Peyer's patch (tissue), 4 donors: ENCODE measurements at regions not wholly inside any gene's neighbourhood (a gene's known extent, or its start where the extent isn't known, plus 50 kb on each side); places are given as distances from the start of the nearest gene placed in this dataset.

Experiments used
- POLR2A ChIP-seq, 2 donors: fragments of 450-650 bp; IDR thresholded peaks; one replicate each; pipeline ENCODE4 v1.5.1; 2017; ENCODE audit warnings: antibody characterized with exemption in 2 of 2, mild to moderate bottlenecking in 2 of 2, moderate library complexity in 2 of 2
- TF ChIP-seq, protein P1 (sequence below), 6 experiments: fragments of 450-650 bp in 4 of 6; fragments of 200-600 bp in 2 of 6; sonication (generic) in 1 of 6; IDR thresholded peaks; one replicate each; pipeline ENCODE4 v1.5.1; 2017 to 2019; ENCODE audit warnings: antibody characterized with exemption in 6 of 6, mild to moderate bottlenecking in 3 of 6, moderate library complexity in 1 of 6

DNA sequence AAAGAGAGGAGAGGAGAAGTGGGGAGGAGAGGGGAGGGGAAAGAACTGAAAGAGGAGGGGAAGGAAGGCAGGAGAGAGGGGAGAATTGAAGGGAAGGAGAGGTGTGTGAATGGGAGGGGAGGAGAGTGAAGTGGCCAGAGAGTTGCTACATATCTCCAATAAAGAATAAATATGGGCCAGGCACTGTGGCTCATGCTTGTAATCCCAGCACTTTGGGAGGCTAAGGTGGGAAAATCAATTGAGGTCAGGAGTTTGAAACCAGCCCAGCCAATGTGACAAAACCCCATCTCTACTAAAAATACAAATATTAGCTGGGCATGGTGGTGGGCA, 482.4 kb downstream of the NAF1 start:
- TF ChIP-seq, protein P1, sequence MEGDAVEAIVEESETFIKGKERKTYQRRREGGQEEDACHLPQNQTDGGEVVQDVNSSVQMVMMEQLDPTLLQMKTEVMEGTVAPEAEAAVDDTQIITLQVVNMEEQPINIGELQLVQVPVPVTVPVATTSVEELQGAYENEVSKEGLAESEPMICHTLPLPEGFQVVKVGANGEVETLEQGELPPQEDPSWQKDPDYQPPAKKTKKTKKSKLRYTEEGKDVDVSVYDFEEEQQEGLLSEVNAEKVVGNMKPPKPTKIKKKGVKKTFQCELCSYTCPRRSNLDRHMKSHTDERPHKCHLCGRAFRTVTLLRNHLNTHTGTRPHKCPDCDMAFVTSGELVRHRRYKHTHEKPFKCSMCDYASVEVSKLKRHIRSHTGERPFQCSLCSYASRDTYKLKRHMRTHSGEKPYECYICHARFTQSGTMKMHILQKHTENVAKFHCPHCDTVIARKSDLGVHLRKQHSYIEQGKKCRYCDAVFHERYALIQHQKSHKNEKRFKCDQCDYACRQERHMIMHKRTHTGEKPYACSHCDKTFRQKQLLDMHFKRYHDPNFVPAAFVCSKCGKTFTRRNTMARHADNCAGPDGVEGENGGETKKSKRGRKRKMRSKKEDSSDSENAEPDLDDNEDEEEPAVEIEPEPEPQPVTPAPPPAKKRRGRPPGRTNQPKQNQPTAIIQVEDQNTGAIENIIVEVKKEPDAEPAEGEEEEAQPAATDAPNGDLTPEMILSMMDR (IDR thresholded peaks at IDR 0.05) = no peak
- TF ChIP-seq POLR2A (IDR thresholded peaks at IDR 0.05) = no peak
